A673 (cell line): ENCODE measurements at regions not wholly inside any gene's neighbourhood (a gene's known extent, or its start where the extent isn't known, plus 50 kb on each side); places are given as distances from the start of the nearest gene placed in this dataset.

Experiments used
- BruUV-seq: library from RNA; stranded (reverse); fragments of 400-500 nt; replicated peaks from 2 replicates; lab custom pipeline; 2021; lab: Mats Ljungman, UMichigan
- CTCF ChIA-PET: fragments of 300-600 bp; sonication (Branson Sonifier 250); formaldehyde crosslinking; loops from one replicate; lab custom pipeline; 2022; ENCODE audit warnings: antibody characterized with exemption; lab: Charles Lee
- POLR2A ChIA-PET: fragments of 300-600 bp; sonication (Branson Sonifier 250); formaldehyde crosslinking; loops from one replicate; lab custom pipeline; 2022; ENCODE audit warnings: antibody characterized with exemption; ENCODE audit not compliant: low non-redundant PET; lab: Charles Lee
- DNase-seq: peaks from one replicate; pipeline ENCODE4 v3.0.0-alpha.2; 2015; ENCODE audit warnings: low spot score
- H3K27ac ChIP-seq: fragments of 200-600 bp; sonication (generic); 2 replicates; pipeline ENCODE4 v1.5.1; 2016; ENCODE audit warnings: mixed run types, low read depth, mild to moderate bottlenecking, mixed read lengths, antibody characterized with exemption, low read length; ENCODE audit not compliant: poor library complexity, severe bottlenecking
- H3K27me3 ChIP-seq: fragments of 200-600 bp; sonication (generic); replicated peaks from 2 replicates; pipeline ENCODE4 v1.6.1; 2017; ENCODE audit warnings: mixed run types, low read depth, mild to moderate bottlenecking, mixed read lengths, antibody characterized with exemption, low read length; ENCODE audit not compliant: insufficient read depth, poor library complexity
- H3K36me3 ChIP-seq: fragments of 200-600 bp; sonication (generic); 2 replicates; pipeline ENCODE4 v1.6.1; 2016; ENCODE audit warnings: mixed run types, mild to moderate bottlenecking, mixed read lengths, antibody characterized with exemption, low read length; ENCODE audit not compliant: insufficient read depth, poor library complexity, severe bottlenecking
- H3K4me1 ChIP-seq: fragments of 200-600 bp; sonication (generic); 2 replicates; pipeline ENCODE4 v1.6.1; 2017; ENCODE audit warnings: mixed run types, mild to moderate bottlenecking, mixed read lengths, antibody characterized with exemption, low read length; ENCODE audit not compliant: insufficient read depth, poor library complexity, severe bottlenecking
- H3K4me3 ChIP-seq: fragments of 200-600 bp; sonication (generic); 2 replicates; pipeline ENCODE4 v1.5.1; 2016; ENCODE audit warnings: low read depth, mixed run types, mild to moderate bottlenecking, mixed read lengths, low read length; ENCODE audit not compliant: poor library complexity, severe bottlenecking
- H3K9me3 ChIP-seq: fragments of 200-600 bp; sonication (generic); 2 replicates; pipeline ENCODE4 v1.6.1; 2016; ENCODE audit warnings: mixed run types, low read depth, mild to moderate bottlenecking, mixed read lengths, antibody characterized with exemption, low read length; ENCODE audit not compliant: poor library complexity, severe bottlenecking
- EZH2 ChIP-seq: fragments of 200-600 bp; sonication (generic); IDR thresholded peaks from 2 replicates; pipeline ENCODE4 v1.6.1; 2017; ENCODE audit warnings: borderline replicate concordance, low read depth, mild to moderate bottlenecking, mixed read lengths, antibody characterized with exemption, low read length; ENCODE audit not compliant: poor library complexity, severe bottlenecking
- intact Hi-C: fragments of 100-400 bp; cut with micrococcal nuclease; formaldehyde crosslinking; loops from one replicate; pipeline ENCODE4 v1.10.0; 2022; ENCODE audit not compliant: unreplicated experiment
- TF ChIP-seq, protein P1 (sequence below): fragments of 300-800, 200-600 bp; sonication (generic); conservative IDR thresholded peaks from 2 replicates; pipeline ENCODE4 v1.5.1; 2017; ENCODE audit warnings: low read depth, mild to moderate bottlenecking, antibody characterized with exemption, low read length, moderate library complexity, mixed read lengths

DNA sequence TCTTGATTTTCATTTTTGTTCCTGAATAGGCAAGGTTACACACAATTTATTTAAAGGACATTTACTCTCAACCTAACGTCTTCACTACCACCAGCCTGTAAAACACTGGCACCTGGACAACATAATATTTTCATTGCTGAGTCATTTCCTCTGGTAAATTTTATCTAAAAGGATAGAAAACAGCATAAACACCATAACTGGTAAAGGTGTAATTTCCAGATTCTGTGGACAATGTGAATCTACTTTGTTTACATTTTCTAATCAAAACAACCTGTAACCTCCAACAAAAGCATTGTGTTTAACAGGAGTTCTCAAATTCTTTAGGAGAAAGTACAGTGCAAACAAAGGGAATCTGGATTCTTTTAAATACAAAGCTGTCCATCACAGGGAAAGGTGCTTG, 472.0 kb upstream of the AKR1E2 start:
- intact Hi-C loops: no loop called here
- H3K36me3 ChIP-seq: no peaks in the 10 kb centered on the region
- no peaks in the 10 kb centered on the region for H3K4me1 ChIP-seq
- BruUV-seq: no TSS peak
- no peak for DNase-seq
- no peak overlapping the region for H3K4me3 ChIP-seq
- ChIA-PET POLR2A (no interaction called here), CTCF (no interaction called here)
- H3K27me3 ChIP-seq: peaks cover 27% of the 10 kb centered on the region
- TF ChIP-seq EZH2: no peak
- TF ChIP-seq, protein P1, sequence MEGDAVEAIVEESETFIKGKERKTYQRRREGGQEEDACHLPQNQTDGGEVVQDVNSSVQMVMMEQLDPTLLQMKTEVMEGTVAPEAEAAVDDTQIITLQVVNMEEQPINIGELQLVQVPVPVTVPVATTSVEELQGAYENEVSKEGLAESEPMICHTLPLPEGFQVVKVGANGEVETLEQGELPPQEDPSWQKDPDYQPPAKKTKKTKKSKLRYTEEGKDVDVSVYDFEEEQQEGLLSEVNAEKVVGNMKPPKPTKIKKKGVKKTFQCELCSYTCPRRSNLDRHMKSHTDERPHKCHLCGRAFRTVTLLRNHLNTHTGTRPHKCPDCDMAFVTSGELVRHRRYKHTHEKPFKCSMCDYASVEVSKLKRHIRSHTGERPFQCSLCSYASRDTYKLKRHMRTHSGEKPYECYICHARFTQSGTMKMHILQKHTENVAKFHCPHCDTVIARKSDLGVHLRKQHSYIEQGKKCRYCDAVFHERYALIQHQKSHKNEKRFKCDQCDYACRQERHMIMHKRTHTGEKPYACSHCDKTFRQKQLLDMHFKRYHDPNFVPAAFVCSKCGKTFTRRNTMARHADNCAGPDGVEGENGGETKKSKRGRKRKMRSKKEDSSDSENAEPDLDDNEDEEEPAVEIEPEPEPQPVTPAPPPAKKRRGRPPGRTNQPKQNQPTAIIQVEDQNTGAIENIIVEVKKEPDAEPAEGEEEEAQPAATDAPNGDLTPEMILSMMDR: no peak
- no peak overlapping the region for H3K27ac ChIP-seq
- no peaks in the 10 kb centered on the region for H3K9me3 ChIP-seq

DNA sequence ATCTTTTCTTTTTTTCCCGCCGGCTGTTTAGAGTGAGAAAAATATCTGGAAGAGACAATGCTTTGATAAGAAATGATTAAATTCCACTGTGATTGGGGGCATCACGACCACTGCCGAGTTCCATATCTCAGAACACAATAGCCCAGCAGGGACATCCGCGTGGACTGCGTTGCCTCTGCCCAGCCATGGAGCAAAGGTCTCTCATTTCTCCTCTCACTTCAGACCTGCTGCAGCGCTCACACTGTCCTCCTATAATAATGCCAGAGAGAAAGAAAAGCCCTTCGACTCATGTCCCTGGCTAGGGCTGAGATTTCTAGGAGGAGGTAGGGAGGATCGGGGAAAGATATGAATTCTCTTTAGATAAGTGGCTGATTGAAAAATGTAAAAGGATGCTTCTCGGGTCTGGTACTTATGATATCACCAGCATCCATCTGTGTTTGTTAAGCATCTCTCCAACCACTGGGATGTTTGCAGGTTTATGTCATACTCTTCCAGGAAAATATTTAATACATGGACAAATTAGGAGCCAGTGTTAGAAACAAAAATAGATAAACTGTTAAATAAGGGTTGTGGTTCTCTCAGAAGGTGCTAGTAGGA, 472.9 kb upstream of the AKR1E2 start:
- H3K9me3 ChIP-seq: no peaks in the 10 kb centered on the region
- DNase-seq: no peak
- TF ChIP-seq, protein P1: no peak
- no peak for TF ChIP-seq EZH2
- H3K4me1 ChIP-seq: no peaks in the 10 kb centered on the region
- intact Hi-C loops: no loop called here
- no peak overlapping the region for H3K4me3 ChIP-seq
- ChIA-PET POLR2A (no interaction called here), CTCF (no interaction called here)
- H3K27ac ChIP-seq: no peak overlapping the region
- no TSS peak for BruUV-seq
- H3K36me3 ChIP-seq: no peaks in the 10 kb centered on the region
- H3K27me3 ChIP-seq: peaks cover 27% of the 10 kb centered on the region

DNA sequence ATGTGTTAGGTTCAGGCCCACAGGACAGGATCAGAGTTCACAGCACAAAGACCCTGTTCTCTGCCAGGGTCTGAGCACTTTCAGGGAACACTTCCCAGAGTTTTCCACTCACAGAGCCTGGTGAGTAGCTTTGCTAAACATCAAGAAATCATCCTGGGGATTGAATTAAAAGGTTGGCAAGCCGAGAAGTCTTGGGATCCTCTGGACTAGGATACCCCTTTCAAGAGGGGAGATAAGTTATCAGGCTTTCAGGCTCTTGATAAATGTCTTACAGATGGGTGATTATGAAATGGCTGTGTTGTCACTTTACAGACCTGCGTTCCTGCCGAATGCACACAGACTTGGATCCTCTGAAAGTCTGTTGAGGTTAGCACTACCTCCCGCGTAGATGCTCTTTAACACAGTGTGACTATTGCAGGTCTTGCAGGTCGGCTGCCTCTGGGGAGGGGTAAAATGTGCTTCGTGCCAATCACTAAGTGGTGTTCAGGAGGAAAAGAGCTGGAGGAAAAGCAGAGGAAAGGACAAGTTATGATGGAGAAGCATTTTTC, 473.5 kb upstream of the AKR1E2 start:
- Histone ChIP-seq H3K4me1 (no peaks in the 10 kb centered on the region), H3K9me3 (no peaks in the 10 kb centered on the region), H3K27ac (no peak overlapping the region), H3K27me3 (peaks cover 27% of the 10 kb centered on the region), H3K36me3 (no peaks in the 10 kb centered on the region), H3K4me3 (no peak overlapping the region)
- no peak for TF ChIP-seq EZH2
- TF ChIP-seq, protein P1: no peak
- POLR2A ChIA-PET: no interaction called here
- no peak for DNase-seq
- CTCF ChIA-PET: no interaction called here
- no TSS peak for BruUV-seq
- intact Hi-C loops: no loop called here
